GM20431 (cell line): ENCODE measurements at regions not wholly inside any gene's neighbourhood (a gene's known extent, or its start where the extent isn't known, plus 50 kb on each side); places are given as distances from the start of the nearest gene placed in this dataset.

Experiments
- in situ Hi-C: fragments of 300-500 bp; cut with MseI, MboI; formaldehyde crosslinking; loops from one replicate; pipeline ENCODE4 v1.15.0; 2020; ENCODE audit warnings: low sequenced_read_pairs; ENCODE audit not compliant: unreplicated experiment

DNA sequence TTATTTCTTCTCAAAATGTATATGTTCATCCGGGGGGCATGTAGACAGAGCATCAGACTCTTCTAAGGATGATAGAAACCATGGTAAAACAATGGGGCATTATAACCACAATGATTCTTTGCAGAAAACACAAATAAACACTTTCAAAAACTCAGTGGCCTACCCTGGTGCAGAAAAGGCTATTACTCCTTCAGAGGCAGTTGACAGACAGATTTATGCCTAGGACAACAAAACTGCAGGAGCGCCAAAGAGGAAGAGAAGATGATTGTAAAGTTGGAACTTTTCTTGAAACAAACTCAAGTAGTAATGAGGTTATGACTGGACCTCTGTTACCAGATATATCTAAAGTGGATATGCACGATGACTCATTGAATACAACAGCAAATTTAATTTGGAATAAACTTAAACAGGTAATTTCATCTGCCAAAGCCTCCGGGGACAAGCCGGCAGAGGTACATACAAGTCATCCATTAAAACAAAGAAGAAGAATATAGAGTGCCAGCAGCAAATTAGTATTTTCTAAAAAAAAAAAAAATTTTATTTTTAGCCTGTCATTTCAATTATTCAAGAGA, 1068.4 kb upstream of the INTU start:
- in situ Hi-C loops, result no loop called here

DNA sequence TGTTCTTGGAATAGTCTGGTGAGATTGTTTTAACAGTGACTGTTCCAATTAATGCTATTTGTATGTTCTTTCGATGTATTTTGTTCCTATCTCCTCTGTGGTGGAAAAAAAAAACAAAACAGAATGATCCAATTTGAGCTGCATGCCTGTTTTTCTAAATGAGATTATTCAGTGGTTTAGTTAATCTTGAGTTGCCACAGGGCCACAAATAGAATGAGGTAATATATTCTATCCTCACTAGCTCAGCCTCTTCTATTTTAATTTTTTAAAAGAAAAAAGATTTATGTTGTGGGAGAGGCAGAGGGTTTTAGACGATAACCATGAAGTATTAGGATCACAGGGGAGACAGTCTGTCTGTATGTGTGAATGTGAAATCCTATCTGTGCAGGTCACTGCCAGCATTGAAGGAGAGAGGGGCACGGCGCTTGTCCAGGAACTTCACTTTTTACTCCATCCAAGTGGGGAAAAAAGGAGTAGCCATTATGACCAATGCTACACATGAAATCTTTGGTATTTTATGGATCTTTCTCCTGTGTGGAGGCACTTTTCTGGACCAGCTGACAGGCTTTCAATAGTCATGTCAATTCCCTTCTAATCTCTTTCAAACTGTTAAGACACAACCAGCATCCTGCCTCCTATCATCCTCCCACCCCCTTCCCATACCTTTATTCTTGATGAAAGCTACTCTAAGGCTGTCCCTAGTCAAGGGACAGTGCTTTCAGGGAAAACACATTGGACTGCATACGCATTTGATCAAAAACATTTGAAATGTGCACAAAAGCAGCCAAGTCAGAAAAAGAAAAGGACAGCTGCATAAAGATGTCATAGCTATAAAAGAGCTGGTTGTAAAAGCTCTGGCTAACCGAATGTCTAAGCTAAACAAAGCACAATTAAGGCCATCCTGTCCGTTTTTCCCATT, 1063.8 kb upstream of the INTU start:
- in situ Hi-C loops, result no loop called here

DNA sequence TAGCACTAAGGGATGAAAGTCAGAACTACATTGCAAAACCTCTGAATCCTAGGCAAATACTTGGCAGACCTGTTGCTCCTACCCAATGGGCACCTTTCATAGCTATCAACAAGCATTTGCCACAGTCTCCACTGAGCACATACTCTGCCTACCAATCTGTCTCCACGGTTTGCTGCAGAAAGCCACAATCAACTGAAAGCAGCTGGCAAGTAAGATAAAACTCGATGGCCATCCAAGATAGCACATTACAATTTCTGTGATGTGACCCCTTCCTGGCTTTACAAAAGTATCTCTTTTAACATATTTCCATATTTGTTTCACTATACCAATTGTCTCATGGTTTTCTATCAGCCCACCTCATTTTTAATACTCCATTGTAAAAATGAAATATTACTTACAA, 1060.5 kb upstream of the INTU start:
- in situ Hi-C loops, result no loop called here

DNA sequence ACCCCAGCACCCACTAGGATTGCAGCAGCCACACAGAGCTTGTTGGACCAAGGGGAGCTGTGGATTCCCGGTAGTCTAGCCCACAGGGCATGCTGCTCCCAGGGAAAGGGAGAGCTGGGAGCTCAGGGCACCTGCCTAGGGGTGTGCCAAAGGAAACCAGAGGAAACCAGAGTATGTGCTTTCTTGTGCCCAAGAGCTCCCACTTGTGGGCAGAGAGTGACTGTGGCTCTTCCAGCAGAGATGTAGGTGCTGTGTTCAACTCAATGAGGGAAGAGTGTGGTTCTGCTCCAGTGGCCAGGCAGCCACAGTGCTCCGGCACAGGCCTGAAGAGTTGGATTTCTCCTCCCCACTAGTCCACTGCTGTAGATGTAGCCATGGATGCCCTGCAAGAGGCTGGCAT, 1050.0 kb upstream of the INTU start:
- in situ Hi-C loops, result no loop called here

DNA sequence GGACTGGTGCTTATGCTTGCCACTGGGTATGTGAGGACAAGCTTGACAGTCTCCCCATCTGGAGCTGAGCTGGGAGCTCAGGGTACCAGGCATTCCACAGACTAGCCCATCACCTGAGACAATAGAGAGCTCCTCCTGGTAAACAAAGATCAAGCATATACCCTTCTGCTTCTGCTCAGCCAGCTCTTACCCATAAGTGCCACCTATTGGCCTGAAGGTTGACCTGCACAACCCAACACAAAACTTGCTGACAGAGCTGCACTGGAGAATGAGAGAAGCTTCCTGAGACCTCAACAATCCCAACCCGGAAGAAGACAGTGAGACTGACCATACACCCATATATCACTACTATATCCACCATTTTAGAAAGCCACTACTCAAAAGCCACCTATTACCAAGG, 1049.2 kb upstream of the INTU start:
- in situ Hi-C loops, result no loop called here

DNA sequence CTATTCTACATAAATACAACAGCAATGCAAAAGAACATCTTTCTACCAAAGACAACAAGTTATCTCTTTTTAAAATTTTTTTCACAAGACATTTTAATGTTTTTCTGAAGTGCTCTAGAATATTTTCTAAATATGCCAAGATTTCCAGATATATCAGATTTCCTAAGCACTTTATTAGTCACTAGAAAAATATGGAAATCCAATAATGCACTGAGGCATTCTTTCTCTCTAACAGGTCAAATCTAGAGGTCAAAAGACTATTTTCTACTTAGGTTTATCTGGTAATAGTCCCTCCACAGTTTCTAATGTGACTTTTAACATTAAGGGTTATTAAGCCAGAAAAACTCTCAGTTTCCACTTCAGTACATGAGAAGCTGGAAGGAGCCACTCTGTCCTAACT, 1041.2 kb upstream of the INTU start:
- in situ Hi-C loops, result no loop called here

DNA sequence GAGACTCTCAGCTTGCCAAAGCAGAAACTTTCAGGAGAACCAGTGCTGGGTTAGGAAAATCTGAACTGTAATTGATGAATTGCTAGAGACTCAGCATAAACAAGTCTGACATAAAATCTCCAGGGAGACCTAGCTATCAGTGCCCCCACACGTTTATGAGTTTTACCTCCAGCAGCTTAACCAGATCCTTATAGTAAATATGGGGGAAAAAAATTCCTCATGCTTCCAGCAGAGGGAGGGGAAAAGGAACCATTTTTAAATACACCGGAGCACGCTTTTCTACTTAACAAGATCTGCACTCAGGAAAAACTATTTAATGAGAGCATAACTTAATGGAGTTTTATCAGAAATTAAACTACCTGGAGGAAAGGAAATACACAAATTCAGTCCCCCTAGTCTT, 1040.7 kb upstream of the INTU start:
- in situ Hi-C loops, result no loop called here

DNA sequence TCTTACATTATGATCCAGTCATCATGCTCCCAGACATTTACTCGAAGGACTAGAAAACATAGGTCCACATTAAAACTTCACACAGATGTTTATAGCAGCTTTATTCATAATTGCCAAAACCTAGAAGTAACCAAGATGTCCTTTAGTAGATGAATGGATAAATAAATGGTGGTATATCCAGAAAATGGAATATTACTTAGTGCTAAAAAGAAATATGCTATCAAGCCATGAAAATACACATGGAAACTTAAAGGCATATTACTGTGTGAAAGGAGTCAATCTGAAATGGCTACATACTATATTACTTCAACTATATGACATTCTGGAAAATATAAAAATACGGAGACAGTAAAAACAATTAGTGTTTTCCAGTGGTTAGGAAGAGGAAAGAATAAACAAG, 1039.1 kb upstream of the INTU start:
- in situ Hi-C loops, result no loop called here

DNA sequence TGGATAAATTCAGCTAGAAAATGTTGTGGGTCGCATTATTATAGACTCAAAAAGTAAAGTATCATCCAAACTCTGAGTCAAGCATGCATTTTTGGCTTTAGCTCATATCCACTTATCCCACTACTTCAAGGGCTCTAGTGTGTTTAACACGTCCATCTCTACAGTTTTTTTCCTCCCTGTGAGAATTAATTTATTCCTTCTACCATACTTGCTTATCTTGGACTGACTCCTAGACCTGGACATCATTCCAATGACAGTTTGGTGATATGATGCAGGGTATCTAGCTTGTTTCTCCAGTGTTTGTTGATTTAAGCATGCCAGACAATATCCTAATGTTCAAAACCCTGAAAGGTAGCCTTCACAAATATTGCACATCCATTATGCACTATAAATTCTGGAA, 1037.1 kb upstream of the INTU start:
- in situ Hi-C loops, result no loop called here

DNA sequence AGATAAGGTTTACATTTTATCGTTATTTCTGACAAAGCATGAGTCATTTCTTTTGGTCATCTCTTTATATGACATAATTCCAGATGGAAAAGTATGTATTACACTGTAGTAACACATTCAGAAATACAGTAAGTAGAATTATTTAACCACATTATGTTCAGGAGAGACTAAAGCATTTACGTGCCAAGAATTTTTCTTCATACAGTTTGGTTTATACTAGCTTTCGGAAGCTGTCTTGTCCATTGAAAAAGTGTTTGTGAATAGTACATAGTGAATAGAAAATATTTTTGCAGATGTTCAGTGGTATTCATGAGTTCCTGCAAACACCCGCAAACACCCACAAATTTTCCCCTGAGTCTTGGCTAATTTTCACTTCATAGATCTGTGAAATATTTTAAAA, 1033.0 kb upstream of the INTU start:
- in situ Hi-C loops, result no loop called here

DNA sequence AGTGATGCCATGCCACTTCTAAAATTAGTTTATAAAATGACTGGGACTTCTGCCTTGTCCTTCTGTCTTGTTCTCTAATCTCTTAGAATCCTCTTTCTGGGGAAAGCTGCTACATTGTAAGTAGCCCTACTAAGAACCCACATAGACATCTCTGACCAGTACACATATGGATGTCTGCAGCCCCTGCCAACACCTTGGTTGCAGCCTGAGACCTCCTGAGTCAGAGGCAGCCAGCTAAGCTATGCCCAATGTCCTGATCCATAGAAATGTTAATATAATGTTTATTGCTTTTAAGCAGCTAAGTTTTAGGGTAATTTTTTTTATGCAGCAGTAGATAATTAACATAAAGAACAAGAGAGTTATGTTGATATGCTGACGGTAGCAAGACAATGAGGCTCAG, 1029.5 kb upstream of the INTU start:
- in situ Hi-C loops, result no loop called here

DNA sequence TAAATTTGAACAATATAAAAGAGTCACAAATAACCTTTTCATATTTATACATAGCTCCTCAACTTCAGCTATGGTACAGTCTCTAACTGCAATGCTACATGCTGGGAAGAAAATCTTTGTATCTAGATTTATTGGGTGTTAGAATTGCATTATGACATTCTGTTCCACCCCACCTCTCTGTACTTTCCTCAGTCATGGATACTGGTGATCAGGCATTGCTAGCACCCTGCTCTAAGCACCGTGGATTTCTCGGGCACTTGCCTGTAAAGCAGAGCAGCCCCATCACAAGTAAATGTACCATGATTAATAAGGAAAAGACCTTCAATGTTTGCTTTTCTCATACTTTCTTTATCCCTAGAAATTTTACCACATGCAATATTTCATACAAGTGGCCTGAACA, 1028.9 kb upstream of the INTU start:
- in situ Hi-C loops, result no loop called here

DNA sequence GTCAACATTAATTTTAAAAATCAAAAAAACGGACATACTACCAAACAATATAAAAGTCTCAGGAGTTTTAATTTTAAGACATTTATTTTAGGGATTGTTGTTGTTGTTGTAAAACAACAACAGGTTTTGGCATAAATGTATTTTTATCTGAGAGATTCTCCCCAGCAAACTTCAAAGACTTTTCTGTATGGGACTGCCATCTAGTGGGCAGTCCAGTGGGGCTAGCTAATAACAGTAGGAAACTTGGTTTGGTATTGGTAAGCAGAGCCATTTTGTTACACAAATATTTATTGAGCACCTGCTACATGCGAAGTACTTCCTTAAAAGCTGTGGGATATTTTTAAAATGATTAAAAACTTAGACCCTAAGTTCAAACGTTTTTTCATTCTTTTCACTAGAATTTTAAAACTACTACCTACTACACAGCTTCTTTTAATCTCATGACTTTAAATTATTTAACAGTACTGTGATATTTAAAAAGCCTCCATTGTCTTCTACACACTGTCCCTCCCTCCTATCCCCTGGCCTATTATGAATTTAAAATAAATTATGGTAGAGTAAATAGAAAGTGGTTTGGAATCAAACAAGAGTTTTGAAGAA, 1028.4 kb upstream of the INTU start:
- in situ Hi-C loops, result no loop called here

DNA sequence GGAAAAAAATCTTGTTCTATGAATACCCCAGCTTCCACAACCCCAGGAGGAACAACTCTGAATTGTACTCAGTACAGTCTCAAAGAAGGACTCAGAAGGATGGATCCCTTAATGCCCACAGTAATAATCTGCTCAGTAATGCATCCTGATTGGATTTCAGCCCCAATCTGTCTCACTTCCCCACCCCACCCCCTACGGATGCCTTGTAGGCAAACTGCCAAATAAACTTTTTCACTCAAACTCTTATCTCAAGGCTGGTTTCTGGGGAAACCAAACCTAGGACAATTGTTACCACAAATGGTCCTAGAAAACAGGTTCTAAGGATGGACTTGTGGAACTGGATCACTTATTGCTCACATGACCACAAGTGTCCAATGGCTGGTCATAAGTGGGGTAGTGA, 1021.8 kb upstream of the INTU start:
- in situ Hi-C loops, result no loop called here

DNA sequence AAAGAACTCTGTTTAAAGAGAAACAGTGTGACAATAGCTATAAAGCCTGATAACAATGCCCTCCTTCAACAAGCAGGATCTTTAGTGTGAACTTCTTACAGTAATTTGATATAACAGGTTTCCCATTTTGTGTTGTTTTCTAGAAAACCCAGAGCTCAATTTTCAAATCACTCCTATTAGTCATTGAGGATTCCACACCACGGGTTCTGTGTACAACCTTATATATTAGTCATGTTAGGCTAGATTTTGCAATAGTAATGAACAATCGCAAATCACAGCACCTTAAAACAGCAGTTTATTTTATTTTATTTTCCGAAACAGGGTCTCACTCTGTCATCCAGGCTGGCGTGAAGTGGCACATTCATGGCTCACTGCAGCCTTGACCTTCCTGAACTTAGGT, 1020.9 kb upstream of the INTU start:
- in situ Hi-C loops, result no loop called here

DNA sequence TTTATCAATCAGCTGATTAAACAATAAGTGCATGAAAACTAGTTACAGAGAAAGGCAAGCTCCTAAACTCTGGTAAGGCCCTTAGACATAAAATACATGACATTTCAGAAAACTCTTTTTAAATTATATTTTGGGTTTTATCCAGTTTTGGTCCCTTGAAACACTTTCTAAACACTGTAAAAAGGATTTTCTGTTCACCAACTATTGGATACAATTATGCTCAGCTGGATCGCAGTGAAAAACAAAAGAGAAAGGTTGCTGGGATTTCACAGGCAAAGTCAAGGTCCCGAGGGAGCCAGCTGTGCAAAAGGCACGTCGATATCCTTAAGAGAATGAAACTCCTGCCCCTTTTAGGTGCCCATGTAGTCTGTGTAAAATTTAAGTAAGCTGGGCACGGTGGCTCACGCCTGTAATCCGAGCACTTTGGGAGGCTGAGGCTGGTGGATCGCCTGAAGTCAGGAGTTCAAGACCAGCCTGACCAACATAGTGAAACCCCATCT, 1018.4 kb upstream of the INTU start:
- in situ Hi-C loops, result no loop called here

DNA sequence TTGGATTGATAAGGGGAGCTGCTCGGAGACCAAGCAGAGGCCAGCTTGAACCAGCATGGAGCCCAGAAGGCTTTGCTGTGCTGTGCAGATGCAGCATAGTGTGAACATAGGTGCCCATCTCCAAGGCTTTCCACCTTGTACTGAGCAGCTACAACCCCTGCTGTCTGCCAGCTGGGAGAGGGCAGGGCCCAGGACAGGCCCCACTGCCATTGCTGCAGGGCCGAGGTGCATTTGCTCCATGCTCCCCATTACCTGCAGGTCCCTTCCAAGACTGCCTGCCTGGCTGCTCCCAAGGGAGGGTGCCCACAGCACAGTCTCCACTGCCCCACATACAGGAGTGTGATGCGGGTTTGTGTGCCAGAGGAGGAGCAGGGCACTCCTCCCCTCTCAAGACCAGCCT, 1016.0 kb upstream of the INTU start:
- in situ Hi-C loops, result no loop called here

DNA sequence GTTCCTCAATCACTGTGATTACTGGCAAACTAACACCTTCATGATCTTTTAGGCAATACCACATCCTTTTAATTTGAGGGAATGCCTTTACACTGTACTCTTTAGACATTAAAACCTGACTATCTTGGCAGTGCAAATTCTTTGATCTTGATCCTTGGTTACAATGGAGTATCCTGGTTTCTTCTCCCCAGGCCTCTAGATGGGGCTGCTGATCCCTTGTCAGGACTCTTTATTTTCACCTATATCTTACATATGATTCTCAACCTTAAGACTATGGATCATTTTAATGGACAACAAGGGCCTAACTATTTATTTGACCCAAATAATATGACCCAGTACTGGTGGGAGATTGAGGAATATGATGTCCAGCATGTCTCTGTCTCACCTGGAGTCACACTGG, 1005.5 kb upstream of the INTU start:
- in situ Hi-C loops, result no loop called here

DNA sequence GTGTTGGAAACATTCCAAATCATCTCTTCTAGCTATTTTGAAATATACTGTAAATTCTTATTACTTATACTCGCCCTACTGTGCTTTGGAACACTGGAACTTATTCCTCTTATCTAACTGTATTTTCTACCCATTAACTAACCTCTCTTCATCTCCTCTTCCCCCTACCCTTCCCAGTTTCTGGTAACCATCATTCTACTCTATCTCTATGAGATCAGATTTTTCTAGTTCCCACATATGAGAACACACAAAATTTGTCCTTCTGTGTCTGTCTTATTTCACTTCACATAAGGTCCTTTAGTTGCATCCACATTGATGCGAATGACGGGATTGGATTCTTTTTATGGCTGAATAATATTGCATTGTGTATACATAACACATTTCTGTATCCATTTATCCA, 1003.8 kb upstream of the INTU start:
- in situ Hi-C loops, result no loop called here

DNA sequence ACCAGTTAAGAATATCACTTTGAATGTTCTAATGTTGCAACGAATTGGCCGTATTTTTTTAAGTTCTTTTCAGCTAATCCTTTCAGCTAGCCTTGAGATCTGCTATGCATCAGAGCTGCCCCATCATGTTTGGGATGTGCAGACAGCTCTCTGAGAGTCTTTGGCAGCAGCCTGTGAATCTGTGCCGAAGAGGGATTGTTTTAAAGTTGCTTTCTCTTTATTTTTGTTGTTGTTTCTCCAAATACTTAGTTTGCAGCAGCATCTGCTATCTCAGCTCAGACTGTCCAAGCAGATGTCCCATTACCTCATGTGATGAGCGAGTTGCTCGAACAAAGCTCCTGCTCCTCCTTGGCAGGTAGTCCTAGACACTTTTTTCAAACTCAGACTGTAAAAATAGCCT, 1002.5 kb upstream of the INTU start:
- in situ Hi-C loops, result no loop called here

DNA sequence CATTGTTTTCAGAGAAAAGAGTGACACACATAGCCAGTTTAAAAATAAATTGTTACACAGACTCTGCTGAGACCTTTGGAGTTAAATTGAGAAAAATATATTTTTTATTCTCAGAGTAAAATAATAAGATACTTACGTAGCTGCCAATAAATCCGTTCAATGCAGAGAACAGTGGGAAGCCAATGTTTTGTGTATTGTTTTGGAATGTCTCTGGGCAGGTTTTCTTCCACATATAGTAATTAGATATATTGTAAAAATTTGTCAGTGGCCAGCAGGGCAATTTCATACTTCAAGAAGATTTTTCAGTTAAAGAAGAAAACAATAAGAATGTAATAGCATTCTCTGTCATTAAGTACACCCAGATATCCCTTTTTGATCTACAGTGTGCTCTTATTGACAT, 999.5 kb upstream of the INTU start:
- in situ Hi-C loops, result no loop called here
